Heart left ventricle (tissue), 13 donors: ENCODE measurements at regions not wholly inside any gene's neighbourhood (a gene's known extent, or its start where the extent isn't known, plus 50 kb on each side); places are given as distances from the start of the nearest gene placed in this dataset.

ENCODE experiments used
- POLR2A ChIP-seq, 2 donors: fragments of 450-650 bp; IDR thresholded peaks; one replicate each; pipeline ENCODE4 v1.6.1; 2017; ENCODE audit warnings: antibody characterized with exemption in 2 of 2, mild to moderate bottlenecking in 2 of 2, moderate library complexity in 2 of 2
- TF ChIP-seq, protein P1 (sequence below), 12 donors: fragments of 200-600 bp; sonication (generic) in 4 of 12; IDR thresholded peaks; one replicate each; pipeline versions ENCODE4 v1.5.0 to v1.8.0; 2018 to 2022; ENCODE audit warnings: antibody characterized with exemption in 12 of 12, mild to moderate bottlenecking in 5 of 12
- donor health status: ischemic (EF 13 %, LVEDD 7.1; RV severe dilation, severe dysfunction).
- donor health status: DM: no; HTN: yes; CAD: no.
- donor health status: DM: no; HTN: no; CAD: no.
- donor health status: ischemic (EF 25% LVEDD 6.9; RV normal size, moderate dysfunction).
- donor health status: ischemic (EF 25% LVEDD 5.7; RV mildly dilated, moderate dysfunction).
- donor health status: ischemic (EF 35%, LVEDD 5.7; RV mildly dilated, moderate dysfunction).
- donor health status: nonischemic (EF 11% LVEDD 7.7; RV severe dilation, severe dysfunction).
- donor health status: DM: yes; HTN: yes; CAD: no.
- donor health status: PGD.
- donor health status: ischemic (EF 29% LVEDD 5.4; RV normal size, mild dysfunction).
- donor health status: nonischemic (EF 23%, LVEDD 6.1; RV moderate dilation, normal function).

DNA sequence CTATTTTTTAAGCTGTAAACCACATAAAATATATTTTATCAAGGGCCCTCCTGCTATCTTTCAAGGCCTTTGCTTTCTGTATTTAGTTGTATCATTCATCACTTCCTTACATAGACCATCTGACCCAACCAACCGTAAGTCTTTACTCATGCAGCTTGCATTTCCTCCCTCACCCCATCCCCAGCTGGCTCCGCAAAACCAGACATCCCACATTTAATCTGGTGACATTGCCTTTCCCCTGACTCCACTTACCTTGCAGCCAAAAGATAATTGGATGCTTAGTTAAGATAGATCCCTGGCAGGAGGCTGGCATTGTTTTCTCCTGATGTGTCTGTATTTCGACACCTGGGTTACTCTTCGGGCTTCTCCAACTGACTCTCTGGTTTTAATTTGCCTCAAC is 183.7 kb upstream of the LDB2 start:
- TF ChIP-seq, protein P1, sequence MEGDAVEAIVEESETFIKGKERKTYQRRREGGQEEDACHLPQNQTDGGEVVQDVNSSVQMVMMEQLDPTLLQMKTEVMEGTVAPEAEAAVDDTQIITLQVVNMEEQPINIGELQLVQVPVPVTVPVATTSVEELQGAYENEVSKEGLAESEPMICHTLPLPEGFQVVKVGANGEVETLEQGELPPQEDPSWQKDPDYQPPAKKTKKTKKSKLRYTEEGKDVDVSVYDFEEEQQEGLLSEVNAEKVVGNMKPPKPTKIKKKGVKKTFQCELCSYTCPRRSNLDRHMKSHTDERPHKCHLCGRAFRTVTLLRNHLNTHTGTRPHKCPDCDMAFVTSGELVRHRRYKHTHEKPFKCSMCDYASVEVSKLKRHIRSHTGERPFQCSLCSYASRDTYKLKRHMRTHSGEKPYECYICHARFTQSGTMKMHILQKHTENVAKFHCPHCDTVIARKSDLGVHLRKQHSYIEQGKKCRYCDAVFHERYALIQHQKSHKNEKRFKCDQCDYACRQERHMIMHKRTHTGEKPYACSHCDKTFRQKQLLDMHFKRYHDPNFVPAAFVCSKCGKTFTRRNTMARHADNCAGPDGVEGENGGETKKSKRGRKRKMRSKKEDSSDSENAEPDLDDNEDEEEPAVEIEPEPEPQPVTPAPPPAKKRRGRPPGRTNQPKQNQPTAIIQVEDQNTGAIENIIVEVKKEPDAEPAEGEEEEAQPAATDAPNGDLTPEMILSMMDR (IDR thresholded peaks at IDR 0.05), result no peak
- no peak for TF ChIP-seq POLR2A (IDR thresholded peaks at IDR 0.05)
